NCI-H128 (cell line): ENCODE measurements at regions not wholly inside any gene's neighbourhood (a gene's known extent, or its start where the extent isn't known, plus 50 kb on each side); places are given as distances from the start of the nearest gene placed in this dataset.
A peak's percentile ranks its signal among the peaks of the same experiment; 100 is the strongest.
"Not testable (repeated sequence)": the region's sequence is repeated elsewhere in the genome, so short reads cannot be mapped to it uniquely, and the experiment has no call there.

ENCODE experiments used
- DNase-seq: peaks from one replicate; lab custom pipeline; 2025; ENCODE audit not compliant: unreplicated experiment; lab: John Stamatoyannopoulos, UW

- DNase-seq = no peak
Measured at GRCh38 chr3:86887876-86888275, 103.1 kb downstream of the VGLL3 start.

GRCh38 chr3:86880066-86880465, 110.9 kb downstream of the VGLL3 start:
- no peak for DNase-seq

GRCh38 chr3:86876504-86877181, 114.3 kb downstream of the VGLL3 start:
- peak; percentile 31 for DNase-seq

GRCh38 chr3:86874790-86875189, 116.2 kb downstream of the VGLL3 start:
- DNase-seq = not testable (repeated sequence)

GRCh38 chr3:86869566-86869965, 121.4 kb downstream of the VGLL3 start:
- DNase-seq = no peak

GRCh38 chr3:86867982-86868381, 123.0 kb downstream of the VGLL3 start:
- DNase-seq = no peak

- no peak for DNase-seq
Measured at GRCh38 chr3:86865506-86865905, 125.4 kb downstream of the VGLL3 start.

GRCh38 chr3:86856711-86857110, 134.2 kb downstream of the VGLL3 start:
- DNase-seq = no peak

- no peak for DNase-seq
Measured at GRCh38 chr3:86849991-86850390, 141.0 kb downstream of the VGLL3 start.

- DNase-seq = no peak
Measured at GRCh38 chr3:86845726-86846125, 145.2 kb downstream of the VGLL3 start.

- DNase-seq = no peak
Measured at GRCh38 chr3:86838927-86839326, 152.0 kb downstream of the VGLL3 start.

GRCh38 chr3:86837871-86838270, 153.1 kb downstream of the VGLL3 start:
- DNase-seq = no peak

GRCh38 chr3:86830566-86830965, 160.4 kb downstream of the VGLL3 start:
- DNase-seq = no peak

- no peak for DNase-seq
Measured at GRCh38 chr3:86828751-86829150, 162.2 kb downstream of the VGLL3 start.

- not testable (repeated sequence) for DNase-seq
Measured at GRCh38 chr3:86827582-86827981, 163.4 kb downstream of the VGLL3 start.

GRCh38 chr3:86826292-86826691, 164.7 kb downstream of the VGLL3 start:
- DNase-seq = no peak

GRCh38 chr3:86815880-86816279, 175.1 kb downstream of the VGLL3 start:
- DNase-seq = no peak

- DNase-seq = no peak
Measured at GRCh38 chr3:86814918-86815655, 175.9 kb downstream of the VGLL3 start.

- no peak for DNase-seq
Measured at GRCh38 chr3:86814321-86814720, 176.6 kb downstream of the VGLL3 start.

GRCh38 chr3:86801921-86802320, 189.0 kb downstream of the VGLL3 start:
- no peak for DNase-seq

- no peak for DNase-seq
Measured at GRCh38 chr3:86801066-86801465, 189.9 kb downstream of the VGLL3 start.

GRCh38 chr3:86800116-86800515, 190.8 kb downstream of the VGLL3 start:
- DNase-seq = no peak

GRCh38 chr3:86797946-86798345, 193.0 kb downstream of the VGLL3 start:
- DNase-seq = no peak
